GM21447 (cell line): ENCODE measurements at regions not wholly inside any gene's neighbourhood (a gene's known extent, or its start where the extent isn't known, plus 50 kb on each side); places are given as distances from the start of the nearest gene placed in this dataset.
"Not testable (repeated sequence)": the region's sequence is repeated elsewhere in the genome, so short reads cannot be mapped to it uniquely, and the experiment has no call there.

Experiments used
- ATAC-seq: cut with Tn5 transposase; IDR thresholded peaks from one replicate; pipeline ENCODE4 v1.9.1; 2021; ENCODE audit not compliant: unreplicated experiment

DNA sequence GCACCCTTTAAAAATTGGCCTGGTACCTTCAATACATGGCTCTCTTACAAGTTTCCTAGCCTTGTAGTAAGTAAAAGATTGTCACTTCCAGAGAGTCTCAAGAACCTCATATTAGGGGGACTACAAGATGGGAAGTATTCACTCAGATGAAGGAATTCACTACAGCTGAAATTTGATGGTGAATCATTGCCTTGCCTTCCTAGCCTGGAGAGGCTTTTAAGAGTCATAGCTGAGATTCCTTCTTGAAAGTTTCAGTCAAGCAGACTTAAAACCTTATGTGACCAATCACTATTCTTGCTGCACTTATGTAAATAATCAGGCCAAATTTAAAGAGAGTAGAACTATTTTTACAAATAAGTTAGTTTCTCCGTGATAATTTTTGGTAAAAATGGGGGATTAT is 451.6 kb downstream of the TRHDE start:
- no peak for ATAC-seq

DNA sequence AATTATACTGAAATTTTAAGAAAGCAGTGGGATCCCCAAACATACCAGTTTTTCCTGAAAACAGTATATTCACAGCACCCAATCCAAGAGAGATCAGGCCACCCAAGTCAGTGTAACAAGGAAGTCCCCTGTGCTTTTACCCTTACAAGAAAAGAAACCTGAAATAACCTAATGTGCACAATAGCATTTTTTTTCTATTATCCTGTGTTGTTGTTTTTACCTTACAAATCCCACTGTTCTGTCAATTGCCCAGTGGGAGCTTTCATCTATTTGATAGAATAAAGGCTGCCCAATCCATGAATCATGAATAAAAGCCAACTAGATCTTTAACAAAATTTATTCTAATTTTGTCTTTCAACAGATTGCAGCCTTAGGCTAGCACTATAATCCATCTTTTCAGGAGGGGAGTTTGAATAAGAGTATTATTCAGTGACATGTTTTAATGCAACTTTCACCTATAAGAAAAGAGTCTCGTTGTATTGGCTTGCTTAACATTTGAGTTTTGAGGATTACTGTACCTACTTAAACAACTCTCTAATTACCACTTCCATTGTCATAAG is 457.4 kb downstream of the TRHDE start:
- no peak for ATAC-seq

DNA sequence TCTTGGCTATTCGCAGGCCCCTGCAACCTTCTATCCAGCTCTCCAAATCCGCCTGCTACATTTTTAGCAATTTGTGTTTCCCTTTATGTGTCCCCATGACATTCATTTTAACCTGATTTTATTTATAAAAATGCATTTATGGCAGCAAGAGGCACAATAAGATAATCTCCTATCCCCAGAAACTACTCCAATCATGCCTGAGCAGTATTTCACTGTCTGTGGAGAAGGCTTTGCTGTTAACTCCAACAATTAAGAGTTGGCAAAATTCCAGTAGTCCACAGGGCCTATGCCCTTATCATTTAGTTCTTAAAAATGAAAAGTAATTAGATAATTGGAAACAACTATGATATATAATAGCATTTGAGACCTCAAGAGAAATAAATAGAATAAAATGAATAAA is 462.4 kb downstream of the TRHDE start:
- ATAC-seq: no peak

DNA sequence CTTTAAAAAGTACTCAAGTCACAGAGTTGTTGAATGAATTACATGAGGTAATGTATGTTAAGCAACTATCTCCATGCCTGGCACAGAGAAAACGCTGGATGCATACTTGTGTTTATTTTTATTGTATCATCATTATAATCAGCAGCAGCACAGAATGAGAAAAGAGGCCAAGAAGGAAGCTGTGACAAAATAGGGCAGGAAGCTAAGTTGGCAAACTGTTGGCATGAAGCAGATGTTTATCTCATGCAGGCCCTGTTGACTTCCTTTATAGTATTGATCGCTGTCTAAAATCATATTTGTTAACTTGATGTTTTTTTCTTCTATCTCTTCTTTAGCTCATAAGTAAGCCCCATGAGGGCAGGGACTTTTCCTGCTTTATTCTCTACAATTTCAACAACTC is 466.6 kb downstream of the TRHDE start:
- ATAC-seq: no peak

DNA sequence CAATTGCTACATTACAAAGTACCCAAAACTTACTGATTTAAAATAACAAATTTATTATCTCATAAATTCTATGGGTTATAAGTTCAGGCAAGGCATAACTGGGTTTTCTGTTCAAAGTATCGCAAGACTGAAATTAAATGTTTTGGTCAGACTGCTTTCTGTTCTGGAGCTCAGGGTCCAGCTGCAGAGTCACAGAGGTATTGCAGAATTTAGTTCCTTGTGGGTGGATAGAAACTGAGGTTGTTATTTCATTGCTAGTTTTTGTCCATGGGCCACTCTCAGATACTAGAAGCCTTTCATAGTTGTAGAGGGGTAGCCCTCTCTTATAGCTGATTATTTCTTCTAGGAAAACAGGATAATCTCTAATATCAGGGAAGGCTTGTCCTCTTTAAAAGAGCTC is 467.9 kb downstream of the TRHDE start:
- ATAC-seq: no peak

DNA sequence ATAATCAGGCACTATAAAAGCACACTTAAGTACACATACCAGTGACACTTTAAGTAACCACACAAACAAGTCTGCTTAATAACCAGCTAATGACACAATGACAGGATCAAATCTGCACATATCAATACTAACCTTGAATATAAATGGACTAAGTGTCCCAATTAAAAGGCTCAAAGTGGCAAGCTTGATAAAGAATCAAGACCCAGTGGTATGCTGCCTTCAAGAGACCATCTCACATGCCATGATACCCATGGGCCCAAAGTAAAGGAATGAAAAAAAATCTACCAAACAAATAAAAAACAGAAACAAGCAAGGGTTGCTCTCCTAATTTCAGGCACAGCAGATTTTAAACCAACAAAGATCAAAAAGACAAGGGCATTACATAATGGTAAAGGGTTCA is 470.4 kb downstream of the TRHDE start:
- ATAC-seq: no peak

DNA sequence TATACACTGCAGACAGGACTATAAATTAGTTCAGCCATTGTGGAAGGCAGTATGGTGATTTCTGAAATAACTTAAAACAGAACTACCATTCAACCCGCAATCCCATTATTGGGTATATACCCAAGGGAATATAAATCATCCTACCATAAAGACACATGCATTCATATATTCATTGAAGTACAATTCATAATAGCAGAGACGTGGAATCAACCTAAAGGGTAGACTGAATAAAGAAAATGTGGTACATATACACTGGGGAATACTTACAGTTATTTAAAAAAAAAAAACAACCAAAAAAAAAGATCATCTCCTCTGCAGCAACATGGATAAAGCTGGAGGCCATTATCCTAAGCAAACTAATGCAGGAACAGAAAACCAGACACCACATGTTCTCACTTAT is 473.9 kb downstream of the TRHDE start:
- no peak for ATAC-seq

DNA sequence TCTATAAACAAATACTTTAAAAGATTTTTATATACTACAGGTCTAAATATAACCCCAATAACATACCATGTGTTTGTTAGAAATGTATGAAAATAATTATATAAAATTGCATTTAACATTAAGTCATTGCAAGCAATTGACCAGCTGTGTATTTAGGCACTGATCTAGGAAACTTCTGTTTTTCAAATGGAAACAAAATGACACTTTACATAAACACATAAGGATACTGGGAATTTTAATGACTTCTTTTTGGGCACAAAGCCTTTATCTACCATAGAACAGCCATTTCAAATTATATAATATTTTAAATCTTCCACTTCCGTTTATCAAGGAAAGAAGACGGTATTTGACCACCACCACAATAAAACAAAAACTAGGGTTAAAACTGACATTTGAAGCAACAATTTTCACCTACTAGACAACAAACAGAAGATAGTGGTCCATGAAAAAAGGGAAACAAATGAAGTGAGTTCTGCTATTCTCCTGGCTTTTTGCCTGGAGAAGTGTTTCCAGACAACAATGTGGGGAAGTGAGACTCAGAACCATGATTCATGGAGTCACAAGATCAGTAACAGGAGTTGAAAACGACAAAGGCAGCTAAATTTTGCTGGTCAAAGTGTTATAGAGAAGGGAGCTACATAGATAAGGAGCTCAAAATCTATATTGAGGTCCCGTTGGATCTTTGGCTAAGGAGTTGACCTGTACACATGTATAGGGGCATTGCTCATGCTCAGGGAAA is 475.1 kb downstream of the TRHDE start:
- no peak for ATAC-seq

DNA sequence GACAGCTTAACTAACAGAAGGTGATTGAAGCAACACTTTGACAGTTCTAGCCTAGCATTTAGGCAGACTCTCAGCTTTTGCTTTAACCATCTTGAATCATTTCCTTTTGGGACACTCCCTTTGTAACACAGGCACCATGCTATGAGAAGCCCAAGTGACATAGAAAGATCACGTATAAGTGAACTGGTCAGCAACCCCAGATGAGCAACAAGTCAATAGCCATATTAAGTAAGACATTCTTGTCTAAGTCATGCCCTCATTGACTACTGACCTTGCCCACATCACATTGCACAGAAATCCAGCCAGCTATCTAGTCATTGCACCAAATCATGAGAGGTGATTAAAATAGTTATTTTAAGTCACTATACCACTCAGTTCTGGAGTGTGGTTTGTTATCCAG is 476.8 kb downstream of the TRHDE start:
- no peak for ATAC-seq

DNA sequence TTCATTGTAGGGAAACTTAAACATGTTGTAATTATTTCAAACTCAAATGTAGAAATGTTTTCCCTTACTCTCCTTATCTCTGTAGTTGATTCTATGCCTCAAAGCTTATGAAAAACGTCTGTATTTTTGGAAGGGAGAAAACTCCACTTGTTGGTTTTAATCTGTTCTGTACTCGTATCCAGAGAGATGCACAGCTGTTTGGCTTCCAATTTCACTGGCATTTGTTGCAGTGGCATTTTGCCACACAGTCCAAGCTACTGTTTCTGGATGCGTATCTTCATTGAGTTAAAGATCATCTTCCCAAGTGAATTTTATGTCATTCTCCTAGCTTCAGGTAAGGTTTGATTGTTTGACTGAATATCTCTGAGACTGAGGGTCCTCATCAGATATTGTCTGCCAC is 481.4 kb downstream of the TRHDE start:
- no peak for ATAC-seq

DNA sequence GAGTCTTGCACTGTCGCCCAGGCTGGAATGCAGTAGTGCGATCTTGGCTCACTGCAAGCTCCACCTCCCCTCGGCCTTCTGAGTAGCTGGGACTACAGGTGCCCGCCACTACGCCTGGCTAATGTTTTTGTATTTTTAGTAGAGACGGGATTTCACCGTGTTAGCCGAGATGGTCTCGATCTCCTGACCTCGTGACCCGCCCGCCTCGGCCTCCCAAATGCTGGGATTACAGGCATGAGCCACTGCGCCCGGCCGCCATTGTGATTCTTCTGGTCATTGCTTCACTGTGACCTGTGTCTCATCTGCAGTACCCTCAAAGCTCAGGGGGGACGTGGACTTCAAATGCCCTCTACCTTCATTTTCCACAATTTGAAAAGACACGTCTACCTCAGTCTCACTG is 481.9 kb downstream of the TRHDE start:
- ATAC-seq: not testable (repeated sequence)

DNA sequence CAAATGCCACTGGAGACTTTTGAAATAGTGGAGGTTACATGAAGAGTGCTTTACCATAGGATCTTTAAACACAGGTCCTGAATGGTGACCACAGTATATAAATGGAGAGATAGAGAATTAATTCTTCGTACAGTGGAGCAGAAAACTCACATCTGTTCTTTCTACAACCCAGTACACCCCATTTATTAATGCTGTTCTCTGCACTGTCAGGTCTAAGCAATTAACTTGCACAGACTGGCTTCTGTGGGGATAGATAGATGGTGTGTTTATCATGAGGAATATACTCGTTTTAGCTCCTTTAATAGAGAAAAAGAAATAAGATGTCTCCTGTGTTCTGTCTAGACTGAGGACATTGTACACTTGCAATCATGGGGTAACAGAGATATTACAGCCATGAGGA is 494.3 kb downstream of the TRHDE start:
- ATAC-seq: no peak

DNA sequence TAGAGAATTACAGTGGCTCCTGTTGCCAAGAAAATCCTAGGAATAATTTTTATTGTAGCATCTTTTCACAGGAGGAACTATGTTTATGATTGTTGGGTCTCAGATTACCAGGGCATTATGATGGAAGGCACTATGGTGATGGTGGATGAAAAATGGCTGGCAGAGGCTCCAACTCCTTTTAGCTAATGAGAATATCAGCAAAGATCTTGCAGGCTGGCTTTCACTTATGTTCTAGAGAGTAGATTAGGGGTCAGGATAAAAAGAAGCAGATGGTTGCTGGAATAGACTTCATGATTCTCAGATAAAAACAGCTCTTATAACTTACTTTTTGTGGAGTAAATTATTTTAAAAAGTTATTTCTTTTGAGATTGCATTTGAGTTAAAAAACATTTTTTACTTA is 501.9 kb downstream of the TRHDE start:
- ATAC-seq: no peak

DNA sequence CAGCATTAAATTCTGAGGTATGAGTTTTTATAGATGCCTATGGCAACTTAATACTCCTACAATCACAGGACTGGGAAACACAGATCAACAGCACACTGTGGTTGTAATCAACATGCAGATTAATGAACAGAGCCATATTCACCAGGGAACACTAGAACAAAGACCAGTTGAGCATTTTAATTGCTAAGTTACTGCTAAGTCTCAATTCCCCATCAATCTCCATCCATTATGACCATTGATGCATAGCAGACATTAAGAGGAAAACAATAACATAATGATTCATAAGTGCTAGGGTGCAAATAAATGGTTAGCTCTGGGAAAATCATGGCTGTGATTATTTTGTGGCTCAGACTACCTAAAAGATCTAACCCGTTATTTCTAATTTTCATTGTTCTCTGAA is 505.6 kb downstream of the TRHDE start:
- no peak for ATAC-seq

DNA sequence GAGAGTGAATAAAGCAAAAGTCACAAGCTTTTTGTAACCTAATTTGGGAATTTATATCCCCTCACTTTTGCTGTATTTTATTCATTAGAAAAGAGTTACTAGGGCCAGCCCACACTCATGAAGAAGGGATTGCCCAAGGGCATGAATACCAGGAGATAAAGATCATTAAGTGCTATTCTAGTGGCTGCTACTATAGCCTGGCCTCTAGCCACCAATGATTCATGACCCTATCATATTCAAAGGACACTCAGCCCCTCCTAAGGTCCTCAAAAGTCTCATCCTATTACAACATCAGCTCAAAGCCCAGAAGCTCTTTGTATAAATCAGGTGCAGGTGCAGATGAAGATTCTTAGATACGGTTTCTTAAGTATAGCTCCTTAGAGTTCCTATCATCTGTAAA is 518.1 kb downstream of the TRHDE start:
- ATAC-seq: no peak

DNA sequence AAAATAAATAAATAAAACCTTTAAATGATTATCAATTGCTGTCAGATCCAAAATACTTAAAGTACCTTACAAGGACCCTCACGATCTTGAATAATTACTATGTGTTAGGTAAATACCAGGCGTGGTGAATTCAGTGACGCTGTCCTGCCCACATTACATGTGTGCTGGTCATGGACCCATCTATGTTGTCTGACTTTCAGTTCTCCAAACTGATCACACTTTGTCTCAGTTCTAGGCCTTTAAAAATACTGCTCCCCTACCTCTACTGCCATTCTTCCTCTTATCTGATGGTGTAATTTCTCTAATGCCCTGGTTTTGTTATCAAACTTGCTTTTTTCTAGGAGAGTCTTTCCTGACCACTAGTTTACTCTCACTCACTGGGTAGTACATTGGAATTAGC is 520.7 kb downstream of the TRHDE start:
- ATAC-seq: no peak

DNA sequence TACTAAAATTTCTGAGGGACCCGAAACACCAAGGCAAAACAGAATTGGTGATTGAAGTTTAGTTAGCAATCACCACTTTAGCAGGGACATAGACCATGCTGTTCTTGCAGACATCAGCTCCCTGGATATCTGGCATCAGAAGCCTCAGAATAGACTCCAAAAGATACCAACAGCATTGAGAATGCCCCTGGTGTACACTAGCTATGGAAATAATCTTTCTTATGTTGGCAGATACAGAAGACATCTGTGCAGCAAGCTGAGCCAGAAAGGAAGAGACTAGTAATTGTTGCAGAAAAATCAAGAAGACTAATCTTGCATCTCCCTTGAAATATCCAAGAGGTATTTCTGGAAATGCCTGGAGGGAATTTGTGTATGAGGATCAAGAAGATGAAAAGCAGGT is 521.6 kb downstream of the TRHDE start:
- ATAC-seq: no peak

DNA sequence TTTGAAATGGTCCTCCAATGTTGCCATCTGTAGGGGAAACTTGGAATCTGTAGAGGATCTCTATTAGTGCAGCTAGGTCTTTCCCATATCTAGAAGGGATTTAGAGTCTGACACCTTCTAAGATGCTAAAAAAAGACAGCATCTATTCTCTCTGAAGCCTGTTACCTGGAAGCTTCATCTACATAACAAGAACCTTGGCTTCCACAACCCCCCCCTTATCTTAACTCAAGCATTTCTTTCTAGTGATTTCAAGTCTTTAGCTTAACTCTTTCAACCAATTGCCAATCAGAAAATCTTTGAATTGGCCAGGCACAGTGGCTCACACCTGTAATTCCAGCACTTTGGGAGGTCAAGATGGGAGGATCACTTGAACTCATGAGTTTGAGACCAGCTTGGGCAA is 543.3 kb downstream of the TRHDE start:
- no peak for ATAC-seq

DNA sequence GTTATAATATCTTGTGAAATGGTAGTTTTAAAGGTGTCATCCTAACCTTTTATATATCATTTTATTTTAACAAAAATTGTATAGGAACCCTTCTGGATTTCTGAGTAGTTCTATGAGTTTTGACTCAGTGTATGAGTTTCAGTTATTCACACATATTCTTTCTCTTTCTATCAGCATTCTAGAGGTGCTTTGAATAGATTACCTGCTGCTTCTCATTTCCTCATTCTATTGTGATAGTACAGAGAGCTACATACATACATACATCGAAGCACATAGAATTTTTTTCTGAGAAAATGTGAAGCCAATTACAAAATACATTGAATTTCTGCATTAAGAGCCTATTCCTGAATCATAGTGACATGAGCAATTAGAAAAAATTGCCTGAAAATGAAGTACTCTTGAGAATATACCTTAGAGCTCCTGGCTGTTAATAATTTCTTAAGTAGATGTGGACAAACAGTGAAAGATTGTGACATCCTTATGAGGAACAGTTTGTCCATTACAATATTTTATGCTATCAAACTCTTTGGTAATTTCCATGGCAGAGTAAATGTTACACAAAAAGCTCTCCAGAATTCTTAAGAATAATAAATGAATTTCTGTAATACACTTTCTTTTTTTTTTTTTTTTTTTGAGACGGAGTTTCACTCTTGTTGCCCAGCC is 556.6 kb downstream of the TRHDE start:
- ATAC-seq: no peak

DNA sequence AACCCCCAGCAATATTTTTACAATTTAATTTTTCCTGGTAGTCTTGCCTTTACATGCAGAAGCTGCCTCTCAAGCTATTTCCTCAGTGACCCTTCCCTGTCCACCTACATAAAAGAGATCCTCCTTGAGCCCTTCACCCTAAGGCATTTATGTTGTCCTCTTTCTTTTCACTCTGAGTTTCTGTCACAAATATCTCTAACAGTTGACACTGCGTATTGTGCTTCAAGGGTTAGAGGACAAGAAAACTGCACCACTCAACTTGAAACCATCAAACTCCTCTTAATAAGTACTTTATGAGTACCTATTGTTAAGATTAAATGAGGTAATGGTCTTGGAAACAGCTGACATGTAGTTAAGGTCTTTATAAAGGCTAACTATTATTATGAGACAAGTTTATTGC is 557.7 kb downstream of the TRHDE start:
- no peak for ATAC-seq

DNA sequence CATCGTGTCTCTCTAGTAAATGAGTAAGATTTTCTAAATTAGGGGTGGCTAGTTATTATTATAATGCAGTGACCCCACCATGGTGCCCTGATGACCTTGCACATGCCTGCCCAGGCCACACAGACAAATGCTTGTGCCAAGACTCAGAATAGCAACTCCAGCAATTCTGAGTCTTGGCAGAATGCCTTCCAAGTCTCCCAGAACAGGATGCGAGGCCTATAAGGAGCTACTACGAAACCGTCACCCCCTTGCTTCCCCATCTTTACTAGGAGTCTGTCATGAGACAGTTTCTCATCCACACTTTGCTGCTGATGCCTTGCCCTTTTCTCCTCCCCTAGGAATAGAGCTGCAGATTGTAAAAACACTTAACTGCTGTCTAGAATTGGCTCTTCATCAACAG is 559.9 kb downstream of the TRHDE start:
- no peak for ATAC-seq

DNA sequence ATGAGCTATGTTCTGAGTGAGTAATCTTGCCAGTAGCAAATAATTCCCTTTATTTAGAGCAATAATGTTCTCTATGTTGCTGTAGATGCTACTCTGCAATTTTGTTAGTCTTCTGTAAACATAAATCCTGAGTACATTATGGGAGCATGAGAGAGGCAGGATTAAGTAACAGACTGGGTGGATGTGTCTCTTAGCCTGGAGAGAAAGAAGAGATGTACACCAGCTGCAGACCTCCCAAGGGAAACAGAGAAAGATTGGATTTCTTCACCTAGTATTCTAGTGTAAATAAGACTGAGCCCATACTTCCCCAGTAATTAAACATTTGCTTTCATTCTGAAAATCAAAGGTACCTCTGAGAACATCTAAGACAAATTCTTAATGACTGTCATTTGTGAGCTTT is 564.0 kb downstream of the TRHDE start:
- no peak for ATAC-seq

DNA sequence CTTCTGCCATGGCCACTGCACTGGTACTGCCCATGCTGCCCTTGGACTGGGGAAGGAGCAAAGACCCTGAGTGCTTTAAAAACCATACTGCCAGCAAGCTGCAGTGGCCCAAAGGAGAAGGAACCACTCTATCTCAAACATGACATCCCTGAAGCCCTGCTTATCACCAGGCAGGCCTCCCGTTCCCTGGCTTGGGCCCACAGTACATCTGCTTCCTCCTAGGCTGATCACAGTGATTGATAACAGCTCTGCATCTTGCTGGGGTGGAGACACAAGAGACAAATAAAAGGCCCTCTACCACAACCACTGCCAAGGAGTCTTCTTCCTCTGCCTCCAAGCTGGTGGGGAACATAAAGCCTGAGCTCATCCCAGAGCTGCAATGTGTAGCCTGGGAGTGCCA is 567.5 kb downstream of the TRHDE start:
- no peak for ATAC-seq
